Adrenal gland (tissue), 9 donors: ENCODE measurements at regions not wholly inside any gene's neighbourhood (a gene's known extent, or its start where the extent isn't known, plus 50 kb on each side); places are given as distances from the start of the nearest gene placed in this dataset.

Experiments
- DNase-seq, 7 donors: peaks; one replicate each; pipeline ENCODE4 v3.0.0-alpha.2; 2019 to 2020
- H3K27ac ChIP-seq, 5 donors: fragments of 200-600 bp; sonication (generic) in 4 of 5; 1 replicate in 3 of 5; 2 replicates in 2 of 5; pipeline versions ENCODE4 v1.5.1 to v1.8.0; 2016 to 2020; ENCODE audit warnings: mild to moderate bottlenecking in 1 of 5
- H3K27me3 ChIP-seq: fragments of 200-600 bp; 2 replicates; pipeline ENCODE4 v1.8.0; 2021
- H3K36me3 ChIP-seq, 2 donors: fragments of 200-600 bp; replicated peaks in 1 of 2; 1 replicate in 1 of 2; 2 replicates in 1 of 2; pipeline versions ENCODE4 v1.5.1 to v1.8.0; 2018 to 2022
- H3K4me1 ChIP-seq, 2 donors: fragments of 200-600 bp; replicated peaks in 1 of 2; 1 replicate in 1 of 2; 2 replicates in 1 of 2; pipeline versions ENCODE4 v1.5.1 to v1.8.0; 2018 to 2021
- H3K4me3 ChIP-seq, 4 donors: fragments of 200-600 bp; sonication (generic) in 3 of 4; one replicate each; pipeline ENCODE4 v1.5.1; 2016 to 2018
- H3K9me3 ChIP-seq, 3 donors: fragments of 200-600 bp; sonication (generic) in 1 of 3; replicated peaks in 1 of 3; 1 replicate in 2 of 3; 2 replicates in 1 of 3; pipeline versions ENCODE4 v1.5.1 to v1.8.0; 2016 to 2021
- POLR2A ChIP-seq, 2 donors: fragments of 450-650 bp; IDR thresholded peaks; one replicate each; pipeline ENCODE4 v1.6.1; 2017; ENCODE audit warnings: antibody characterized with exemption in 2 of 2, mild to moderate bottlenecking in 2 of 2, moderate library complexity in 1 of 2
- WGBS, 4 donors: extraction: QIAGEN DNeasy Blood & Tissue Kit in 2 of 4; methylation state at CpG; one replicate each; pipeline versions ENCODE4 v1.1.5 to v1.1.7; 2013 to 2017; 5-methylcytosine and 5-hydroxymethylcytosine counted together
- intact Hi-C, 2 donors: fragments of 100-400 bp; cut with DNase I; formaldehyde crosslinking; loops; one replicate each; pipeline versions ENCODE4 v1.14.1 to v1.15.0; 2022 to 2023
- TF ChIP-seq, protein P1 (sequence below), 6 experiments: fragments of 450-650 bp in 4 of 6; fragments of 200-600 bp in 2 of 6; sonication (generic) in 1 of 6; IDR thresholded peaks; 1 replicate in 5 of 6; 2 replicates in 1 of 6; pipeline versions ENCODE4 v1.5.1 to v1.8.0; 2016 to 2021; ENCODE audit warnings: antibody characterized with exemption in 6 of 6, mild to moderate bottlenecking in 2 of 6, moderate library complexity in 1 of 6
- donor health status: healthy with polysubstance abuse.
- donor health status: Bipolar disorder and iron deficiency.
- donor health status: DM: yes; HTN: yes; CAD: no.
- donor health status: DM: no; HTN: no; CAD: no.
- donor health status: DM: no; HTN: no; CAD: no.

DNA sequence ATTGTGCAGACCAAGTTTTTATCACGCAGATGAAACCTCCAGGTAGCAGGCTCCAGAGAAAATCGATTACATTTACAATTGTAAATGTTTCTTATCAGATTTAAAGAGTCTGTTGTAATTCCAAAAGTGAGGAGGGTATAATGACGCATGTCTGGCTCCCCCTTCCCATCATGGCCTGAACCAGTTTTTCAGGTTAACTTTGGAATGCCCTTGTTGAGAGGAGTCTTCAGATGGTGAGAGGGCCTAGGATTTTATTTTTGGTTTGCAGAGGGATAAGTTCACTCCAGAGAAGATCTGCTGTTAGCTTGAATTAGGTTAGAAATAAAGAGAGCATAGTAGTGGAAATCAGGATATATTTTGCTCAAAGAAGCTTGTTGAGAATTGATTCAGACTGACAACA, 1028.3 kb upstream of the B3GALT2 start:
- Histone ChIP-seq H3K4me3 (no peak overlapping the region), H3K4me1 (no peaks in the 10 kb centered on the region), H3K27me3 (no peaks in the 10 kb centered on the region), H3K36me3 (no peaks in the 10 kb centered on the region), H3K9me3 (no peaks in the 10 kb centered on the region), H3K27ac (no peak overlapping the region)
- 80 to 91% (median 82%) methylated on average over 3 of the region's 3 CpGs for WGBS, 4 donors
- DNase-seq, result no peak
- TF ChIP-seq, protein P1, sequence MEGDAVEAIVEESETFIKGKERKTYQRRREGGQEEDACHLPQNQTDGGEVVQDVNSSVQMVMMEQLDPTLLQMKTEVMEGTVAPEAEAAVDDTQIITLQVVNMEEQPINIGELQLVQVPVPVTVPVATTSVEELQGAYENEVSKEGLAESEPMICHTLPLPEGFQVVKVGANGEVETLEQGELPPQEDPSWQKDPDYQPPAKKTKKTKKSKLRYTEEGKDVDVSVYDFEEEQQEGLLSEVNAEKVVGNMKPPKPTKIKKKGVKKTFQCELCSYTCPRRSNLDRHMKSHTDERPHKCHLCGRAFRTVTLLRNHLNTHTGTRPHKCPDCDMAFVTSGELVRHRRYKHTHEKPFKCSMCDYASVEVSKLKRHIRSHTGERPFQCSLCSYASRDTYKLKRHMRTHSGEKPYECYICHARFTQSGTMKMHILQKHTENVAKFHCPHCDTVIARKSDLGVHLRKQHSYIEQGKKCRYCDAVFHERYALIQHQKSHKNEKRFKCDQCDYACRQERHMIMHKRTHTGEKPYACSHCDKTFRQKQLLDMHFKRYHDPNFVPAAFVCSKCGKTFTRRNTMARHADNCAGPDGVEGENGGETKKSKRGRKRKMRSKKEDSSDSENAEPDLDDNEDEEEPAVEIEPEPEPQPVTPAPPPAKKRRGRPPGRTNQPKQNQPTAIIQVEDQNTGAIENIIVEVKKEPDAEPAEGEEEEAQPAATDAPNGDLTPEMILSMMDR (IDR thresholded peaks at IDR 0.05), result no peak
- no peak for TF ChIP-seq POLR2A (IDR thresholded peaks at IDR 0.05)
- intact Hi-C loops, result no loop called here

DNA sequence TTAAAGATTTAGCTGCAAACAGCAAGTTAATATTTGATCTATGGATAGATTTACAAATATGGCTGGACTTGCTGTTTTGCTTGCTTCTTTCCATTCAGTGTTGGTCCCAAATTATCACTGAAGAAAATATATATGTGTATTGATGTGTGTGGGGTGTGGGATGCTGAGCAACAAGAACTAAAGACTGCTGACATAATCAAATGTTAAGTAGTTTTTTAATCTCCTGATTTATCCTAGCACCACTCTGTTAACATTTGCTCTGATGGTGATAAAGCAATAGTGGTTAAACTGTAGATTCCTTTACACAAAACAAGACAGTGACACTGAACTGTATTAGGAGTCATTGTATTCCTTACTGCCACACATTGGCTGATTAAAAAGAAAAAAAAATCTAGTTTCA, 1023.5 kb upstream of the B3GALT2 start:
- Histone ChIP-seq H3K4me1 (no peaks in the 10 kb centered on the region), H3K9me3 (no peaks in the 10 kb centered on the region), H3K4me3 (no peak overlapping the region), H3K36me3 (no peaks in the 10 kb centered on the region), H3K27me3 (no peaks in the 10 kb centered on the region), H3K27ac (no peak overlapping the region)
- intact Hi-C loops, result no loop called here
- no peak for DNase-seq
- TF ChIP-seq, protein P1 (IDR thresholded peaks at IDR 0.05), result no peak
- TF ChIP-seq POLR2A (IDR thresholded peaks at IDR 0.05), result no peak

DNA sequence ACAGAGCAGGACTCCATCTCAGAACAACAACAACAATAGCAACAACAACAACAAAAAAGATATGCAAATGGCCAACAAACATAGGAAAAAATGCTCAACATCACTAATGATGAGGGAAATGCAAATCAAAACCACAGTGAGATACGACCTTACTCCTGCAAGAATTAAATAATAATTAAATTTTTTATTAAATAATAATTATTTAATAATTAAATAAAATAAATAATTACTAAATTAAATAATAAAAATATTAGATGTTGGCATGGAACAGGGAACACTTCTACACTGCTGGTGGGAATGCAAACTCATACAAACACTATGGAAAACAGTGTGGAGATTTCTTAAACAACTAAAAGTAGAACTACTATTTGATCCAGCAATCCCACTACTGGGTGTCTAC, 1022.3 kb upstream of the B3GALT2 start:
- no peak for TF ChIP-seq POLR2A (IDR thresholded peaks at IDR 0.05)
- TF ChIP-seq, protein P1 (IDR thresholded peaks at IDR 0.05), result no peak
- Histone ChIP-seq H3K9me3 (no peaks in the 10 kb centered on the region), H3K4me1 (no peaks in the 10 kb centered on the region), H3K27ac (no peak overlapping the region), H3K4me3 (no peak overlapping the region), H3K27me3 (no peaks in the 10 kb centered on the region), H3K36me3 (no peaks in the 10 kb centered on the region)
- WGBS, 4 donors, result 76 to 86% (median 79%) methylated on average over 1 of the region's 1 CpG
- intact Hi-C loops, result no loop called here
- no peak for DNase-seq

DNA sequence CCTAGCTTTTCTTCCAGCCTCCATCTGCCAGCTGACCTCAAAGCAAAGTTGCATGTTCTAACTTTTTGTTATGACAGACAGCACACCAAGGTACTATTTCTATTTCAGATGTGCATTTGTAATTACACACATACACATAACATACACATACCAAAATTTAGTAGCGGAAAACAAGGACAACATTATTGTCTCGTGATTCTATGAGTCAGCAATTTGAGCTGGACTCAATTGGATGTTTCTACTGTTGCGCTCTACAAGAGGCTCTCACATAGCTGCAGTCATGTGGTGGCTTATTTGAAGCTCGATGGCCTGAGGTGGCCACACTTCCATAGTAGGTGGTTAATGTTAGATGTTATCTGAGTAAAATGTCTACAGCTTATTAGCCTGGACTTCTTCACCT, 1010.1 kb upstream of the B3GALT2 start:
- no peaks in the 10 kb centered on the region for H3K27me3 ChIP-seq
- WGBS, 4 donors, result 91 to 97% (median 96%) methylated on average over 4 of the region's 4 CpGs
- H3K4me1 ChIP-seq, result no peaks in the 10 kb centered on the region
- TF ChIP-seq, protein P1 (IDR thresholded peaks at IDR 0.05), result no peak
- H3K4me3 ChIP-seq, result no peak overlapping the region
- no peak overlapping the region for H3K27ac ChIP-seq
- H3K36me3 ChIP-seq, result no peaks in the 10 kb centered on the region
- no peaks in the 10 kb centered on the region for H3K9me3 ChIP-seq
- intact Hi-C loops, result no loop called here
- no peak for DNase-seq
